ENCODE measurements at regions not wholly inside any gene's neighbourhood (a gene's known extent, or its start where the extent isn't known, plus 50 kb on each side); places are given as distances from the start of the nearest gene placed in this dataset.

- Histone ChIP-seq H3K27me3 (ENCODE audit: insufficient read depth, low read length) (no peaks in the 10 kb centered on the region), H3K4me2 (ENCODE audit: low read length) (no peak overlapping the region), H2AFZ (ENCODE audit: low read depth, low read length) (no peak overlapping the region), H3K9ac (ENCODE audit: low read length) (no peak overlapping the region), H3K4me1 (ENCODE audit: insufficient read depth, low read length) (no peaks in the 10 kb centered on the region), H3K79me2 (ENCODE audit: insufficient read depth, low read length) (no peaks in the 10 kb centered on the region), H3K4me3 (ENCODE audit: insufficient read depth, low read depth, low read length) (no peak overlapping the region), H3K27ac (ENCODE audit: low read depth, low read length) (no peak overlapping the region), H3K36me3 (ENCODE audit: insufficient read depth, low read length) (no peaks in the 10 kb centered on the region), H4K20me1 (ENCODE audit: insufficient read depth, low read length) (no peaks in the 10 kb centered on the region), H3K9me3 (ENCODE audit: insufficient read depth, low read depth, low read length) (no peaks in the 10 kb centered on the region)
- Mint-ChIP-seq H3K27ac (ENCODE audit: unreplicated experiment) (no peak overlapping the region), H3K27me3 (ENCODE audit: low read depth, unreplicated experiment) (no peaks in the 10 kb centered on the region), H3K9me3 (ENCODE audit: unreplicated experiment) (no peaks in the 10 kb centered on the region), H3K4me3 (ENCODE audit: unreplicated experiment) (no peak overlapping the region), H3K36me3 (ENCODE audit: low read depth, unreplicated experiment) (no peaks in the 10 kb centered on the region), H3K4me1 (ENCODE audit: low read depth, unreplicated experiment) (no peaks in the 10 kb centered on the region)
- no peak for DNase-seq (ENCODE audit: low read depth)
- FAIRE-seq = no peak
- TF ChIP-seq EZH2 (IDR thresholded peaks at IDR 0.05; ENCODE audit: insufficient read depth, low read length) = no peak
- TF ChIP-seq CTCF (IDR thresholded peaks at IDR 0.05; ENCODE audit: insufficient read depth, low read depth, low read length) = no peak
Measured at GRCh38 chr3:144777906-144778305, 806.3 kb downstream of the DIPK2A start.

GRCh38 chr3:144791034-144791433 lies 819.4 kb downstream of the DIPK2A start:
- no peaks in the 10 kb centered on the region for H3K79me2 ChIP-seq (ENCODE audit: insufficient read depth, low read length)
- H3K27me3 ChIP-seq (ENCODE audit: insufficient read depth, low read length) = no peaks in the 10 kb centered on the region
- H2AFZ ChIP-seq (ENCODE audit: low read depth, low read length) = no peak overlapping the region
- Mint-ChIP-seq H3K4me1 (ENCODE audit: low read depth, unreplicated experiment) (no peaks in the 10 kb centered on the region), H3K4me3 (ENCODE audit: unreplicated experiment) (no peak overlapping the region), H3K9me3 (ENCODE audit: unreplicated experiment) (peaks cover 5% of the 10 kb centered on the region), H3K27me3 (ENCODE audit: low read depth, unreplicated experiment) (no peaks in the 10 kb centered on the region), H3K27ac (ENCODE audit: unreplicated experiment) (no peak overlapping the region), H3K36me3 (ENCODE audit: low read depth, unreplicated experiment) (no peaks in the 10 kb centered on the region)
- DNase-seq (ENCODE audit: low read depth) = no peak
- TF ChIP-seq EZH2 (IDR thresholded peaks at IDR 0.05; ENCODE audit: insufficient read depth, low read length) (no peak), CTCF (IDR thresholded peaks at IDR 0.05; ENCODE audit: insufficient read depth, low read depth, low read length) (no peak)
- H4K20me1 ChIP-seq (ENCODE audit: insufficient read depth, low read length) = no peaks in the 10 kb centered on the region
- H3K9ac ChIP-seq (ENCODE audit: low read length) = no peak overlapping the region
- no peak overlapping the region for H3K27ac ChIP-seq (ENCODE audit: low read depth, low read length)
- no peaks in the 10 kb centered on the region for H3K9me3 ChIP-seq (ENCODE audit: insufficient read depth, low read depth, low read length)
- H3K4me3 ChIP-seq (ENCODE audit: insufficient read depth, low read depth, low read length) = no peak overlapping the region
- no peak overlapping the region for H3K4me2 ChIP-seq (ENCODE audit: low read length)
- no peak for FAIRE-seq
- no peaks in the 10 kb centered on the region for H3K4me1 ChIP-seq (ENCODE audit: insufficient read depth, low read length)
- H3K36me3 ChIP-seq (ENCODE audit: insufficient read depth, low read length) = no peaks in the 10 kb centered on the region

- Histone ChIP-seq H3K9ac (ENCODE audit: low read length) (no peak overlapping the region), H3K4me3 (ENCODE audit: insufficient read depth, low read depth, low read length) (no peak overlapping the region), H4K20me1 (ENCODE audit: insufficient read depth, low read length) (no peaks in the 10 kb centered on the region), H3K79me2 (ENCODE audit: insufficient read depth, low read length) (no peaks in the 10 kb centered on the region), H3K27me3 (ENCODE audit: insufficient read depth, low read length) (no peaks in the 10 kb centered on the region), H3K4me1 (ENCODE audit: insufficient read depth, low read length) (no peaks in the 10 kb centered on the region), H2AFZ (ENCODE audit: low read depth, low read length) (no peak overlapping the region), H3K4me2 (ENCODE audit: low read length) (no peak overlapping the region), H3K9me3 (ENCODE audit: insufficient read depth, low read depth, low read length) (no peaks in the 10 kb centered on the region), H3K36me3 (ENCODE audit: insufficient read depth, low read length) (no peaks in the 10 kb centered on the region), H3K27ac (ENCODE audit: low read depth, low read length) (no peak overlapping the region)
- TF ChIP-seq CTCF (IDR thresholded peaks at IDR 0.05; ENCODE audit: insufficient read depth, low read depth, low read length) (no peak), EZH2 (IDR thresholded peaks at IDR 0.05; ENCODE audit: insufficient read depth, low read length) (no peak)
- Mint-ChIP-seq H3K27me3 (ENCODE audit: low read depth, unreplicated experiment) (no peaks in the 10 kb centered on the region), H3K4me3 (ENCODE audit: unreplicated experiment) (no peak overlapping the region), H3K36me3 (ENCODE audit: low read depth, unreplicated experiment) (no peaks in the 10 kb centered on the region), H3K9me3 (ENCODE audit: unreplicated experiment) (no peaks in the 10 kb centered on the region), H3K27ac (ENCODE audit: unreplicated experiment) (no peak overlapping the region), H3K4me1 (ENCODE audit: low read depth, unreplicated experiment) (no peaks in the 10 kb centered on the region)
- DNase-seq (ENCODE audit: low read depth) (no peak), FAIRE-seq (no peak)
Measured at GRCh38 chr3:144801890-144802289, 830.3 kb downstream of the DIPK2A start.

Data from astrocyte (in vitro differentiated cells and primary cell).